Gastrocnemius medialis (tissue), 4 donors: ENCODE measurements at regions not wholly inside any gene's neighbourhood (a gene's known extent, or its start where the extent isn't known, plus 50 kb on each side); places are given as distances from the start of the nearest gene placed in this dataset.

Experiments
- POLR2A ChIP-seq, 2 donors: fragments of 450-650 bp; IDR thresholded peaks; one replicate each; pipeline ENCODE4 v1.6.1; 2017; ENCODE audit warnings: antibody characterized with exemption in 2 of 2, mild to moderate bottlenecking in 2 of 2, moderate library complexity in 2 of 2
- TF ChIP-seq, protein P1 (sequence below), 5 experiments: fragments of 450-650 bp in 3 of 5; fragments of 200-600 bp in 2 of 5; sonication (generic) in 2 of 5; IDR thresholded peaks in 4 of 5; conservative IDR thresholded peaks in 1 of 5; 1 replicate in 4 of 5; 2 replicates in 1 of 5; pipeline ENCODE4 v1.5.1; 2016 to 2019; ENCODE audit warnings: antibody characterized with exemption in 5 of 5, mild to moderate bottlenecking in 3 of 5, moderate library complexity in 3 of 5

DNA sequence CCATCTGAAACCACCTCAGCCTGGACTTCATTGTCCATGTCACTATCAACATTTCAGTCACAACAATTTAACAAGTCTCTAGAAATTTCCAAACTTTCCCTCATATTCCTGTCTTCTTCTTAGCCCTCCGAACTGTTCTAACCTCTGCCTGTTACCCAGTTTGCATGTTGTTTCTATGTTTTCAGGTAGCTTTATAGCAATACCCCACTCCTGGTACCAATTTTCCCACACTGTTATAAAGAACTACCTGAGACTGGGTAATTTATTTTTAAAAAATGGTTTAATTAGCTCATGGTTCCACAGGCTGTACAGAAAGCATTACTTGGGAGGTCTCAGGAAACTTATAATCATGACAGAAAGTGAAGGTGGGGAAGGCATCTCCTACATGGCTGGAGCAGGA lies 679.2 kb upstream of the FRG1 start:
- TF ChIP-seq, protein P1, sequence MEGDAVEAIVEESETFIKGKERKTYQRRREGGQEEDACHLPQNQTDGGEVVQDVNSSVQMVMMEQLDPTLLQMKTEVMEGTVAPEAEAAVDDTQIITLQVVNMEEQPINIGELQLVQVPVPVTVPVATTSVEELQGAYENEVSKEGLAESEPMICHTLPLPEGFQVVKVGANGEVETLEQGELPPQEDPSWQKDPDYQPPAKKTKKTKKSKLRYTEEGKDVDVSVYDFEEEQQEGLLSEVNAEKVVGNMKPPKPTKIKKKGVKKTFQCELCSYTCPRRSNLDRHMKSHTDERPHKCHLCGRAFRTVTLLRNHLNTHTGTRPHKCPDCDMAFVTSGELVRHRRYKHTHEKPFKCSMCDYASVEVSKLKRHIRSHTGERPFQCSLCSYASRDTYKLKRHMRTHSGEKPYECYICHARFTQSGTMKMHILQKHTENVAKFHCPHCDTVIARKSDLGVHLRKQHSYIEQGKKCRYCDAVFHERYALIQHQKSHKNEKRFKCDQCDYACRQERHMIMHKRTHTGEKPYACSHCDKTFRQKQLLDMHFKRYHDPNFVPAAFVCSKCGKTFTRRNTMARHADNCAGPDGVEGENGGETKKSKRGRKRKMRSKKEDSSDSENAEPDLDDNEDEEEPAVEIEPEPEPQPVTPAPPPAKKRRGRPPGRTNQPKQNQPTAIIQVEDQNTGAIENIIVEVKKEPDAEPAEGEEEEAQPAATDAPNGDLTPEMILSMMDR (IDR thresholded peaks at IDR 0.05 in 4 of 5, conservative IDR thresholded peaks at IDR 0.05 in 1 of 5) = no peak
- no peak for TF ChIP-seq POLR2A (IDR thresholded peaks at IDR 0.05)
